K562 (cell line): ENCODE measurements at regions not wholly inside any gene's neighbourhood (a gene's known extent, or its start where the extent isn't known, plus 50 kb on each side); places are given as distances from the start of the nearest gene placed in this dataset.

Experiments
- ATAC-seq: fragments of 200-7000 bp; cut with Tn5 transposase; 3 replicates; pipeline ENCODE4 v1.9.1; 2020; ENCODE audit warnings: moderate library complexity
- BruUV-seq: library from RNA; stranded (reverse); fragments of 400-500 nt; replicated peaks from 2 replicates; lab custom pipeline; 2021; lab: Mats Ljungman, UMichigan
- CTCF ChIA-PET: fragments of 300-600 bp; formaldehyde crosslinking; extraction: SDS; loops from one replicate; lab custom pipeline; 2021; ENCODE audit warnings: low intra/inter-chr PET ratio; lab: Yijun Ruan, JAX
- POLR2A ChIA-PET: fragments of 300-600, 350-650 bp; sonication (Branson Sonifier 250); formaldehyde crosslinking; extraction: SDS; loops from one replicate; lab custom pipeline; 2021; ENCODE audit warnings: antibody characterized with exemption, inconsistent platforms; lab: Yijun Ruan, JAX
- DNase-seq, 4 experiments: peaks; one replicate each; pipeline versions ENCODE4 v3.0.0 to v3.0.0-alpha.2; 2011 to 2018; ENCODE audit warnings: low spot score in 3 of 4, mixed read lengths in 3 of 4; ENCODE audit errors: extremely low read depth in 1 of 4
- FAIRE-seq: peaks from 2 replicates; lab custom pipeline; 2011; peaks lifted over from hg19 to GRCh38; lab: Jason Lieb, UNC
- H2AFZ ChIP-seq: 2 replicates; pipeline ENCODE4 v1.6.0; 2011; ENCODE audit warnings: low read depth, low read length, control low read depth, inconsistent platforms
- H3K27ac ChIP-seq: fragments of 200-600 bp; 3 replicates; pipeline ENCODE4 v1.8.0; 2011; ENCODE audit warnings: low read depth, mild to moderate bottlenecking, control low read depth, inconsistent platforms, low read length, moderate library complexity, mixed read lengths; ENCODE audit errors: extremely low read depth
- H3K27me3 ChIP-seq, 2 experiments: fragments of 300-600 bp in 1 of 2; 2 replicates in 1 of 2; 3 replicates in 1 of 2; pipeline versions ENCODE4 v1.6.0 to v1.8.0; 2011; ENCODE audit warnings: inconsistent platforms in 2 of 2, low read length in 2 of 2, mild to moderate bottlenecking in 1 of 2, mixed read lengths in 1 of 2, moderate library complexity in 1 of 2; ENCODE audit not compliant: control insufficient read depth in 2 of 2, insufficient read depth in 2 of 2
- H3K36me3 ChIP-seq: fragments of 300-600 bp; 3 replicates; pipeline ENCODE4 v1.8.0; 2011; ENCODE audit warnings: mild to moderate bottlenecking, low read length, inconsistent platforms; ENCODE audit not compliant: control insufficient read depth, insufficient read depth
- H3K4me1 ChIP-seq, 2 experiments: fragments of 200-600 bp in 1 of 2; replicated peaks in 1 of 2; 2 replicates in 1 of 2; 3 replicates in 1 of 2; pipeline versions ENCODE4 v1.5.1 to v1.8.0; 2011; ENCODE audit warnings: inconsistent platforms in 2 of 2, low read length in 2 of 2, mild to moderate bottlenecking in 1 of 2, mixed read lengths in 1 of 2, moderate library complexity in 1 of 2; ENCODE audit not compliant: control insufficient read depth in 2 of 2, insufficient read depth in 2 of 2
- H3K4me2 ChIP-seq: 2 replicates; pipeline ENCODE4 v1.6.1; 2011; ENCODE audit warnings: low read length, control low read depth, inconsistent platforms, mixed read lengths; ENCODE audit not compliant: insufficient read depth
- H3K4me3 ChIP-seq: fragments of 200-600 bp; sonication (generic), shearing (Covaris generic); 2 replicates; pipeline ENCODE4 v1.5.1; 2016; ENCODE audit warnings: control low read depth, inconsistent platforms
- H3K79me2 ChIP-seq: fragments of 200-600 bp; 3 replicates; pipeline ENCODE4 v1.8.0; 2011; ENCODE audit warnings: low read length, inconsistent platforms; ENCODE audit not compliant: control insufficient read depth, insufficient read depth
- H3K9ac ChIP-seq, 2 experiments: 2 replicates each; pipeline versions ENCODE4 v1.6.0 to v1.6.1; 2011; ENCODE audit warnings: low read depth in 2 of 2, low read length in 2 of 2, control low read depth in 1 of 2, inconsistent platforms in 1 of 2, mild to moderate bottlenecking in 1 of 2, mixed read lengths in 1 of 2; ENCODE audit not compliant: insufficient read depth in 1 of 2
- H3K9me1 ChIP-seq: one replicate; pipeline ENCODE4 v1.6.0; 2011; ENCODE audit warnings: inconsistent platforms, mild to moderate bottlenecking, low read length, moderate library complexity; ENCODE audit not compliant: control insufficient read depth, insufficient read depth
- H3K9me3 ChIP-seq: replicated peaks from 2 replicates; pipeline ENCODE4 v1.5.1; 2011; ENCODE audit warnings: low read depth, low read length, inconsistent platforms; ENCODE audit not compliant: control insufficient read depth, insufficient read depth
- H4K20me1 ChIP-seq: replicated peaks from 2 replicates; pipeline ENCODE4 v1.6.1; 2011; ENCODE audit warnings: low read length, inconsistent platforms, mixed read lengths; ENCODE audit not compliant: control insufficient read depth, insufficient read depth
- CEBPB ChIP-seq: fragments of 450-650 bp; IDR thresholded peaks from 2 replicates; pipeline ENCODE4 v1.6.1; 2016; ENCODE audit warnings: missing genetic modification characterization, missing compliant biosample characterization
- E2F5 ChIP-seq: sonication (generic); formaldehyde crosslinking; IDR thresholded peaks from 2 replicates; pipeline ENCODE4 v1.8.0; 2022; ENCODE audit warnings: mild to moderate bottlenecking, missing genetic modification reagents
- EWSR1 ChIP-seq: fragments of 450-650 bp; IDR thresholded peaks from 2 replicates; pipeline ENCODE4 v1.6.1; 2018; ENCODE audit warnings: borderline replicate concordance, mild to moderate bottlenecking, low read depth, moderate library complexity; ENCODE audit not compliant: partially characterized antibody
- GATAD2A ChIP-seq: fragments of 450-650 bp; IDR thresholded peaks from 2 replicates; pipeline ENCODE4 v1.6.1; 2017
- IRF9 ChIP-seq: fragments of 450-650 bp; IDR thresholded peaks from 2 replicates; pipeline ENCODE4 v1.6.1; 2016; ENCODE audit warnings: missing biosample characterization, missing genetic modification characterization
- MECOM ChIP-seq: fragments of 250-450 bp; sonication (Bioruptor Pico); IDR thresholded peaks from 2 replicates; pipeline ENCODE4 v1.8.0; 2022; ENCODE audit warnings: inconsistent platforms
- NCOR1 ChIP-seq: fragments of 450-650 bp; IDR thresholded peaks from 2 replicates; pipeline ENCODE4 v1.6.1; 2016; ENCODE audit warnings: mild to moderate bottlenecking, moderate library complexity
- NFIX ChIP-seq: fragments of 250-450 bp; sonication (Bioruptor Pico); IDR thresholded peaks from 2 replicates; pipeline ENCODE4 v1.4.0; 2020; ENCODE audit warnings: low read depth, mild to moderate bottlenecking, moderate library complexity
- NFXL1 ChIP-seq: fragments of 450-650 bp; formaldehyde crosslinking; IDR thresholded peaks from 2 replicates; pipeline ENCODE4 v1.4.0; 2021; ENCODE audit warnings: mild to moderate bottlenecking
- PTRF ChIP-seq: fragments of 450-650 bp; IDR thresholded peaks from 2 replicates; pipeline ENCODE4 v1.6.1; 2016; ENCODE audit warnings: mild to moderate bottlenecking, missing genetic modification characterization, missing compliant biosample characterization
- SNIP1 ChIP-seq: fragments of 450-650 bp; IDR thresholded peaks from 2 replicates; pipeline ENCODE4 v1.7.1; 2017; ENCODE audit warnings: low read depth, mild to moderate bottlenecking
- ZNF318 ChIP-seq, 2 experiments: fragments of 450-650 bp; IDR thresholded peaks; 2 replicates each; pipeline ENCODE4 v1.6.1; 2016; ENCODE audit warnings: mild to moderate bottlenecking in 2 of 2, borderline replicate concordance in 1 of 2, low read depth in 1 of 2, moderate library complexity in 1 of 2
- ZNF408 ChIP-seq: fragments of 250-450 bp; sonication (Bioruptor Pico); IDR thresholded peaks from 2 replicates; pipeline ENCODE4 v1.4.0; 2020; ENCODE audit warnings: low read depth, mild to moderate bottlenecking, moderate library complexity
- ZNF717 ChIP-seq: fragments of 250-450 bp; sonication (Bioruptor Pico); IDR thresholded peaks from 2 replicates; pipeline ENCODE4 v1.5.0; 2021
- WGBS: fragments of 100-300 bp; shearing (Covaris generic); methylation state at CpG from one replicate; pipeline ENCODE4 v1.1.6; 2016; ENCODE audit warnings: low coverage, mixed read lengths; ENCODE audit not compliant: insufficient coverage; ENCODE audit errors: missing lambda C conversion rate; 5-methylcytosine and 5-hydroxymethylcytosine counted together
- in situ Hi-C: fragments of 300-500 bp; cut with MboI; formaldehyde crosslinking; loops from 4 replicates; pipeline ENCODE4 v1.15.0; 2018; ENCODE audit warnings: inconsistent platforms, mixed read lengths
- intact Hi-C: fragments of 100-400 bp; cut with micrococcal nuclease; formaldehyde crosslinking; loops from 2 replicates; pipeline ENCODE4 v1.14.2; 2022

- no TSS peak for BruUV-seq
- Histone ChIP-seq H3K79me2 (no peaks in the 10 kb centered on the region), H3K4me3 (no peak overlapping the region), H3K27ac (no peak overlapping the region), H2AFZ (no peak overlapping the region), H3K27me3 (no peaks in the 10 kb centered on the region), H3K36me3 (no peaks in the 10 kb centered on the region), H3K4me2 (no peak overlapping the region), H3K9ac (no peak overlapping the region), H3K9me3 (no peaks in the 10 kb centered on the region), H3K9me1 (no peaks in the 10 kb centered on the region), H4K20me1 (no peaks in the 10 kb centered on the region), H3K4me1 (no peaks in the 10 kb centered on the region)
- no peak for ATAC-seq
- intact Hi-C loops, result no loop called here
- no peak for DNase-seq
- WGBS, result 0% methylated on average over 6 of the region's 6 CpGs
- ChIA-PET POLR2A (interaction anchor here (0.6 kb wide), 1 partner anchor 577 kb away, joined by 3 read pairs; no protein-coding TSS in a partner anchor), CTCF (no interaction called here)
- FAIRE-seq, result no peak
- in situ Hi-C loops, result no loop called here
- no peak for TF ChIP-seq NFIX (CRISPR knock-in tag)
- TF ChIP-seq PTRF, result no peak
- TF ChIP-seq ZNF717 (CRISPR knock-in tag), result no peak
- no peak for TF ChIP-seq MECOM (CRISPR knock-in tag)
- no peak for TF ChIP-seq ZNF318 (IDR thresholded peaks at IDR 0.05; ENCODE audit: borderline replicate concordance in 1 of 2, low read depth in 1 of 2)
- no peak for TF ChIP-seq NCOR1
- TF ChIP-seq SNIP1, result no peak
- TF ChIP-seq IRF9 (tag), result no peak
- TF ChIP-seq E2F5, result no peak
- no peak for TF ChIP-seq ZNF408 (CRISPR knock-in tag)
- TF ChIP-seq GATAD2A, result no peak
- no peak for TF ChIP-seq CEBPB
- no peak for TF ChIP-seq EWSR1
- no peak for TF ChIP-seq NFXL1 (CRISPR knock-in tag)
These were observed 918.0 kb downstream of the TFAP2A start for GRCh38 chr6:9496837-9497236.
